HepG2 (cell line): ENCODE measurements at regions not wholly inside any gene's neighbourhood (a gene's known extent, or its start where the extent isn't known, plus 50 kb on each side); places are given as distances from the start of the nearest gene placed in this dataset.

Source experiments
- ATAC-seq: fragments of 200-7000 bp; cut with Tn5 transposase; 3 replicates; pipeline ENCODE4 v1.9.1; 2020; ENCODE audit warnings: mild to moderate bottlenecking, moderate library complexity
- BruUV-seq: library from RNA; stranded (reverse); fragments of 400-500 nt; replicated peaks from 2 replicates; lab custom pipeline; 2021; lab: Mats Ljungman, UMichigan
- CTCF ChIA-PET: fragments of 300-600 bp; formaldehyde crosslinking; extraction: SDS; loops from one replicate; lab custom pipeline; 2021; ENCODE audit warnings: low total read pairs, inconsistent platforms, low intra/inter-chr PET ratio; lab: Yijun Ruan, JAX
- POLR2A ChIA-PET: fragments of 350-600 bp; sonication (Branson Sonifier 250); formaldehyde crosslinking; loops from one replicate; lab custom pipeline; 2020; ENCODE audit warnings: antibody characterized with exemption, inconsistent platforms; lab: Yijun Ruan, JAX
- DNase-seq: peaks from one replicate; pipeline ENCODE4 v3.0.0-alpha.2; 2015; ENCODE audit warnings: low spot score
- FAIRE-seq: peaks from 3 replicates; lab custom pipeline; 2011; peaks lifted over from hg19 to GRCh38; lab: Jason Lieb, UNC
- H2AFZ ChIP-seq: one replicate; pipeline ENCODE4 v1.6.1; 2011; ENCODE audit warnings: low read length, inconsistent platforms
- H3K27ac ChIP-seq: fragments of 300-600 bp; 3 replicates; pipeline ENCODE4 v1.8.0; 2011; ENCODE audit warnings: mixed run types, mild to moderate bottlenecking, mixed read lengths, low read length, inconsistent platforms; ENCODE audit not compliant: insufficient read depth; ENCODE audit errors: extremely low read length
- H3K27me3 ChIP-seq, 2 experiments: fragments of 200-600 bp in 1 of 2; 2 replicates in 1 of 2; 3 replicates in 1 of 2; pipeline versions ENCODE4 v1.6.0 to v1.8.0; 2011; ENCODE audit warnings: low read length in 2 of 2, mild to moderate bottlenecking in 2 of 2, moderate library complexity in 2 of 2, inconsistent platforms in 1 of 2; ENCODE audit not compliant: insufficient read depth in 2 of 2, control insufficient read depth in 1 of 2
- H3K36me3 ChIP-seq, 2 experiments: fragments of 200-600 bp in 1 of 2; replicated peaks in 1 of 2; 2 replicates in 1 of 2; 3 replicates in 1 of 2; pipeline versions ENCODE4 v1.5.1 to v1.8.0; 2011; ENCODE audit warnings: low read length in 2 of 2, inconsistent platforms in 1 of 2; ENCODE audit not compliant: insufficient read depth in 2 of 2, control insufficient read depth in 1 of 2
- H3K4me1 ChIP-seq: 2 replicates; pipeline ENCODE4 v1.5.1; 2012; ENCODE audit warnings: low read length, inconsistent platforms; ENCODE audit not compliant: insufficient read depth
- H3K4me2 ChIP-seq: 2 replicates; pipeline ENCODE4 v1.6.0; 2011; ENCODE audit warnings: low read depth, low read length, inconsistent platforms
- H3K4me3 ChIP-seq, 3 experiments: fragments of 200-600 bp in 1 of 3; sonication (generic), shearing (Covaris generic) in 1 of 3; replicated peaks in 1 of 3; 2 replicates each; pipeline ENCODE4 v1.5.1; 2011 to 2016; ENCODE audit warnings: low read length in 3 of 3, inconsistent platforms in 2 of 3, low read depth in 2 of 3, mild to moderate bottlenecking in 2 of 3, control low read depth in 1 of 3, mixed read lengths in 1 of 3; ENCODE audit not compliant: insufficient read depth in 1 of 3
- H3K79me2 ChIP-seq: one replicate; pipeline ENCODE4 v1.6.1; 2011; ENCODE audit warnings: low read length, inconsistent platforms; ENCODE audit not compliant: insufficient read depth
- H3K9ac ChIP-seq: 2 replicates; pipeline ENCODE4 v1.6.0; 2011; ENCODE audit warnings: mild to moderate bottlenecking, low read depth, low read length, inconsistent platforms; ENCODE audit not compliant: insufficient read depth
- H3K9me3 ChIP-seq: 2 replicates; pipeline ENCODE4 v1.5.1; 2012; ENCODE audit warnings: mild to moderate bottlenecking, low read length
- H4K20me1 ChIP-seq: 2 replicates; pipeline ENCODE4 v1.6.0; 2011; ENCODE audit warnings: inconsistent platforms, mild to moderate bottlenecking, low read length, moderate library complexity; ENCODE audit not compliant: insufficient read depth
- CENPT ChIP-seq: sonication (generic); formaldehyde crosslinking; IDR thresholded peaks from 2 replicates; pipeline ENCODE4 v1.8.0; 2022; ENCODE audit warnings: low read depth, mild to moderate bottlenecking, moderate library complexity, missing genetic modification reagents
- ESRRA ChIP-seq: sonication (generic); formaldehyde crosslinking; IDR thresholded peaks from 2 replicates; pipeline ENCODE4 v1.5.1; 2020; ENCODE audit warnings: mild to moderate bottlenecking, low read depth, missing genetic modification reagents
- HDAC6 ChIP-seq: fragments of 200-600 bp; sonication (generic); IDR thresholded peaks from 2 replicates; pipeline ENCODE4 v1.7.0; 2017; ENCODE audit warnings: mild to moderate bottlenecking, antibody characterized with exemption, low read length, low read depth
- PRDM4 ChIP-seq: sonication (generic); formaldehyde crosslinking; IDR thresholded peaks from 2 replicates; pipeline ENCODE4 v1.9.0; 2021; ENCODE audit warnings: missing genetic modification reagents, borderline replicate concordance
- ZNF3 ChIP-seq: IDR thresholded peaks from 2 replicates; pipeline ENCODE4 v1.7.0; 2017; ENCODE audit warnings: inconsistent platforms
- ZNF318 ChIP-seq: sonication (generic); formaldehyde crosslinking; IDR thresholded peaks from 2 replicates; pipeline ENCODE4 v1.4.0; 2020; ENCODE audit warnings: mild to moderate bottlenecking, missing genetic modification reagents
- ZNF441 ChIP-seq: sonication (generic); formaldehyde crosslinking; IDR thresholded peaks from 2 replicates; pipeline ENCODE4 v1.7.0; 2021; ENCODE audit warnings: missing genetic modification reagents, borderline replicate concordance
- whole genome bisulfite sequencing: methylation state at CpG from one replicate; pipeline ENCODE4 v1.1.6; 2017; ENCODE audit warnings: low lambda C conversion rate; 5-methylcytosine and 5-hydroxymethylcytosine counted together
- in situ Hi-C: cut with HindIII; loops from 2 replicates; pipeline ENCODE4 v1.10.0; 2017; ENCODE audit warnings: low pct_unique_long_range_greater_than_20kb; ENCODE audit not compliant: extremely low pct_ligation_motif_present
- intact Hi-C: fragments of 100-400 bp; cut with micrococcal nuclease; formaldehyde crosslinking; loops from one replicate; pipeline ENCODE4 v1.10.0; 2022; ENCODE audit not compliant: unreplicated experiment

- no peak for TF ChIP-seq ZNF318 (CRISPR knock-in tag)
These were observed 213.7 kb upstream of the HABP2 start (continued) for GRCh38 chr10:113339121-113339520.

- ATAC-seq (no peak), FAIRE-seq (no peak), DNase-seq (no peak)
- intact Hi-C loops (no loop called here), in situ Hi-C loops (no loop called here)
- WGBS = 63% methylated on average over 5 of the region's 5 CpGs
- Histone ChIP-seq H3K4me3 (no peak overlapping the region), H4K20me1 (no peaks in the 10 kb centered on the region), H3K36me3 (no peaks in the 10 kb centered on the region), H3K27ac (no peak overlapping the region), H3K4me1 (no peaks in the 10 kb centered on the region), H3K27me3 (peaks cover 0 to 15% of the 10 kb centered on the region in 2 experiments; a peak in 3 of 5 replicates), H3K9ac (no peak overlapping the region), H3K9me3 (no peaks in the 10 kb centered on the region), H2AFZ (no peak overlapping the region), H3K79me2 (no peaks in the 10 kb centered on the region), H3K4me2 (no peak overlapping the region)
- no TSS peak for BruUV-seq
- CTCF ChIA-PET = no interaction called here
- TF ChIP-seq ESRRA (CRISPR knock-in tag) = no peak
- no peak for TF ChIP-seq ZNF441 (CRISPR knock-in tag)
- TF ChIP-seq CENPT (CRISPR knock-in tag) = no peak
- TF ChIP-seq PRDM4 (CRISPR knock-in tag) = no peak
- TF ChIP-seq ZNF3 (CRISPR knock-in tag) = no peak
- no peak for TF ChIP-seq HDAC6
- POLR2A ChIA-PET = no interaction called here
These were observed 212.6 kb upstream of the HABP2 start for GRCh38 chr10:113340282-113340681.
